Esophagus squamous epithelium (tissue), 5 donors: ENCODE measurements at regions not wholly inside any gene's neighbourhood (a gene's known extent, or its start where the extent isn't known, plus 50 kb on each side); places are given as distances from the start of the nearest gene placed in this dataset.

Experiments
- DNase-seq: peaks from one replicate; lab custom pipeline; 2025; lab: John Stamatoyannopoulos, UW
- H3K27ac ChIP-seq, 4 donors: fragments of 200-600 bp; sonication (generic); one replicate each; pipeline ENCODE4 v1.5.1; 2016 to 2019; ENCODE audit warnings: mild to moderate bottlenecking in 1 of 4
- H3K27me3 ChIP-seq, 4 donors: fragments of 200-600 bp; sonication (generic); 1 replicate in 3 of 4; 2 replicates in 1 of 4; pipeline versions ENCODE4 v1.5.1 to v1.6.0; 2017 to 2021; ENCODE audit warnings: antibody characterized with exemption in 1 of 4
- H3K36me3 ChIP-seq, 3 donors: fragments of 200-600 bp; sonication (generic); one replicate each; pipeline ENCODE4 v1.5.1; 2016 to 2019
- H3K4me1 ChIP-seq, 3 donors: fragments of 200-600 bp; sonication (generic); one replicate each; pipeline ENCODE4 v1.5.1; 2017 to 2019
- H3K4me3 ChIP-seq, 4 donors: fragments of 200-600 bp; sonication (generic); 1 replicate in 3 of 4; 2 replicates in 1 of 4; pipeline ENCODE4 v1.5.1; 2016 to 2019; ENCODE audit warnings: mild to moderate bottlenecking in 2 of 4, moderate library complexity in 1 of 4
- H3K9me3 ChIP-seq, 3 donors: fragments of 200-600 bp; sonication (generic); one replicate each; pipeline ENCODE4 v1.5.1; 2016 to 2019
- POLR2A ChIP-seq, 4 donors: fragments of 450-650 bp; IDR thresholded peaks; one replicate each; pipeline ENCODE4 v1.6.1; 2017; ENCODE audit warnings: antibody characterized with exemption in 4 of 4, mild to moderate bottlenecking in 4 of 4, moderate library complexity in 3 of 4
- WGBS, 2 donors: methylation state at CpG; one replicate each; pipeline ENCODE4 v1.1.5; 2018; 5-methylcytosine and 5-hydroxymethylcytosine counted together
- intact Hi-C: fragments of 100-400 bp; cut with DNase I; formaldehyde crosslinking; loops from one replicate; pipeline ENCODE4 v1.15.0; 2022
- TF ChIP-seq, protein P1 (sequence below), 6 experiments: fragments of 450-650 bp in 4 of 6; fragments of 200-600 bp in 2 of 6; sonication (generic) in 2 of 6; IDR thresholded peaks; one replicate each; pipeline ENCODE4 v1.5.1; 2016 to 2019; ENCODE audit warnings: antibody characterized with exemption in 6 of 6, mild to moderate bottlenecking in 4 of 6, moderate library complexity in 4 of 6
- donor health status: DM: yes; HTN: yes; CAD: no.

DNA sequence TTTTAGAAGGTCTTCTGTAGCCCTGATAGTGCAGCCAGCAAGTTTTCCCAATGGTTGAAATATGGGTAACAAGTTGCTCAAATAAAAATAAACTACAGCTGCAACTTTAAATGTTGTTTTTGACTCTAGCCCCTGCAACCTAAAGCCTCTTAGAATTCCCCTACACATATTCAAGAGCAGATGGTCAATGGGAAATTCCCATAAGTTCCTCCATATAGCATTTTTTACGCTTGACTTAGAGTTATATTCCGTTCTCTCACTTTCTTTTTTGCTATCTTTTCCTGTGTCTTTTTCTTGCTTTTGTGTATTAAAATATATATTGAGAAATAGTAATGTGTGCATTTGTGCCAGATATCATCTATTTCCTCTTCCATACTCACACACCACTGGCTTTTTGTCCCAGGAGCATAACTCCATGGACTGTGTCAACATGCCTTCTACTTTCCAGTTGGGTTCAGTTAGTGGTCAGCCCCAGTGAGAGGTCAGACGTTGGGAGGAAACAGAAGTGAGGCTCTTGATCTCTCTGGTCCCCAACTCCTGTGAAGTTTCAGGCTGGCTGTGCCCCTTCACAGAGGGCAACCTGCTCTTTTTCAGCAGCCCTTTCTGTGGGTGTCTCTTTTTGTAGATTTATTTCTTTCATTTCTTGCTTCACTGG is 63.3 kb upstream of the TP63 start:
- Histone ChIP-seq H3K36me3 (no peaks in the 10 kb centered on the region), H3K4me3 (no peak overlapping the region), H3K4me1 (peaks cover 0 to 14% (median 0%) of the 10 kb centered on the region in 3 donors), H3K27me3 (no peaks in the 10 kb centered on the region), H3K27ac (no peak overlapping the region), H3K9me3 (no peaks in the 10 kb centered on the region)
- DNase-seq, result no peak
- WGBS, 2 donors, result 60 to 86% methylated on average over 3 of the region's 3 CpGs
- intact Hi-C loops, result no loop called here
- TF ChIP-seq POLR2A (IDR thresholded peaks at IDR 0.05), result no peak
- TF ChIP-seq, protein P1, sequence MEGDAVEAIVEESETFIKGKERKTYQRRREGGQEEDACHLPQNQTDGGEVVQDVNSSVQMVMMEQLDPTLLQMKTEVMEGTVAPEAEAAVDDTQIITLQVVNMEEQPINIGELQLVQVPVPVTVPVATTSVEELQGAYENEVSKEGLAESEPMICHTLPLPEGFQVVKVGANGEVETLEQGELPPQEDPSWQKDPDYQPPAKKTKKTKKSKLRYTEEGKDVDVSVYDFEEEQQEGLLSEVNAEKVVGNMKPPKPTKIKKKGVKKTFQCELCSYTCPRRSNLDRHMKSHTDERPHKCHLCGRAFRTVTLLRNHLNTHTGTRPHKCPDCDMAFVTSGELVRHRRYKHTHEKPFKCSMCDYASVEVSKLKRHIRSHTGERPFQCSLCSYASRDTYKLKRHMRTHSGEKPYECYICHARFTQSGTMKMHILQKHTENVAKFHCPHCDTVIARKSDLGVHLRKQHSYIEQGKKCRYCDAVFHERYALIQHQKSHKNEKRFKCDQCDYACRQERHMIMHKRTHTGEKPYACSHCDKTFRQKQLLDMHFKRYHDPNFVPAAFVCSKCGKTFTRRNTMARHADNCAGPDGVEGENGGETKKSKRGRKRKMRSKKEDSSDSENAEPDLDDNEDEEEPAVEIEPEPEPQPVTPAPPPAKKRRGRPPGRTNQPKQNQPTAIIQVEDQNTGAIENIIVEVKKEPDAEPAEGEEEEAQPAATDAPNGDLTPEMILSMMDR (IDR thresholded peaks at IDR 0.05), result no peak

- H3K4me3 ChIP-seq, result no peak overlapping the region
- H3K27me3 ChIP-seq, result no peaks in the 10 kb centered on the region
- no peaks in the 10 kb centered on the region for H3K36me3 ChIP-seq
- 67 to 74% methylated on average over 4 of the region's 4 CpGs for WGBS, 2 donors
- TF ChIP-seq, protein P1 (IDR thresholded peaks at IDR 0.05), result no peak
- no peak overlapping the region for H3K27ac ChIP-seq
- intact Hi-C loops, result no loop called here
- H3K9me3 ChIP-seq, result no peaks in the 10 kb centered on the region
- peaks cover 0 to 9% (median 0%) of the 10 kb centered on the region in 3 donors for H3K4me1 ChIP-seq
- no peak for DNase-seq
Observed at GRCh38 chr3:189568961-189569360, 62.2 kb upstream of the TP63 start.

GRCh38 chr3:189569473-189569872 is 61.7 kb upstream of the TP63 start:
- Histone ChIP-seq H3K27ac (no peak overlapping the region), H3K4me1 (peaks cover 0 to 6% (median 0%) of the 10 kb centered on the region in 3 donors), H3K36me3 (no peaks in the 10 kb centered on the region), H3K9me3 (no peaks in the 10 kb centered on the region), H3K4me3 (no peak overlapping the region), H3K27me3 (no peaks in the 10 kb centered on the region)
- DNase-seq, result no peak
- intact Hi-C loops, result no loop called here
- no peak for TF ChIP-seq POLR2A (IDR thresholded peaks at IDR 0.05)
- WGBS, 2 donors, result 95% methylated on average over 3 to 4 of the region's 4 CpGs

DNA sequence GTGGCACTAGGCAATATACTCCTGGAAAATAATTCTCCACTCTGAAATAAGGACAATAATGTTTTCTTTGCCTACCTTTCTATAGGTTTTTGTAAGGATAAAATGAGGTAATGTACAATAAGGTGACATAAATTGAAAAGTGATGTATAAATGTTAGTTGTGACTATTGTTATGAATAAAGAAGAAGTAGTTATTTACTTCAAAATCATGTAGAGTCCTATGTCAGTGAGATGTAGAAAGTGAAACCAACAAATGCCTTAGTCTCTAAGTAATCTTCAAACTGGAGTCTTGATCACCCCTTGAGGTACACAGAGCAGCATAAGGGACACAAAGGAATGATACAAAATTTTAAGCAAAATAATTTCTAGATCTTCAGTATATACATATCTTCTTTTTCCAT is 60.3 kb upstream of the TP63 start:
- peaks cover 0 to 6% (median 0%) of the 10 kb centered on the region in 3 donors for H3K4me1 ChIP-seq
- H3K36me3 ChIP-seq, result no peaks in the 10 kb centered on the region
- H3K9me3 ChIP-seq, result no peaks in the 10 kb centered on the region
- TF ChIP-seq, protein P1 (IDR thresholded peaks at IDR 0.05), result no peak
- TF ChIP-seq POLR2A (IDR thresholded peaks at IDR 0.05), result no peak
- no peak overlapping the region for H3K4me3 ChIP-seq
- no peak for DNase-seq
- intact Hi-C loops, result no loop called here
- H3K27me3 ChIP-seq, result no peaks in the 10 kb centered on the region
- H3K27ac ChIP-seq, result no peak overlapping the region

- Histone ChIP-seq H3K27me3 (no peaks in the 10 kb centered on the region), H3K9me3 (no peaks in the 10 kb centered on the region), H3K27ac (no peak overlapping the region), H3K36me3 (no peaks in the 10 kb centered on the region), H3K4me1 (peaks cover 0 to 8% (median 6%) of the 10 kb centered on the region in 3 donors), H3K4me3 (no peak overlapping the region)
- 27 to 28% methylated on average over 2 of the region's 2 CpGs for WGBS, 2 donors
- intact Hi-C loops, result no loop called here
- TF ChIP-seq, protein P1 (IDR thresholded peaks at IDR 0.05), result no peak
- no peak for TF ChIP-seq POLR2A (IDR thresholded peaks at IDR 0.05)
- DNase-seq, result no peak
Observed at GRCh38 chr3:189572249-189572648, 58.9 kb upstream of the TP63 start.

GRCh38 chr3:189573004-189573403 is 58.2 kb upstream of the TP63 start:
- Histone ChIP-seq H3K4me3 (no peak overlapping the region), H3K36me3 (no peaks in the 10 kb centered on the region), H3K27me3 (no peaks in the 10 kb centered on the region), H3K27ac (no peak overlapping the region), H3K4me1 (peaks cover 0 to 11% (median 6%) of the 10 kb centered on the region in 3 donors), H3K9me3 (no peaks in the 10 kb centered on the region)
- TF ChIP-seq, protein P1 (IDR thresholded peaks at IDR 0.05), result no peak
- no peak for DNase-seq
- intact Hi-C loops, result no loop called here
